Activated B cell treated with CpG ODN at 0.5 μM for 24 hours (primary cell): ENCODE measurements at regions not wholly inside any gene's neighbourhood (a gene's known extent, or its start where the extent isn't known, plus 50 kb on each side); places are given as distances from the start of the nearest gene placed in this dataset.

Source experiments
- ATAC-seq: fragments of 200-7000 bp; cut with Tn5 transposase; one replicate; pipeline ENCODE4 v1.10.0; 2021; ENCODE audit warnings: low read depth, mild to moderate bottlenecking, moderate library complexity
- CTCF ChIA-PET: fragments of 350-600 bp; sonication (Branson Sonifier 250); formaldehyde crosslinking; loops from one replicate; lab custom pipeline; 2021; ENCODE audit warnings: antibody characterized with exemption; lab: Charles Lee
- POLR2A ChIA-PET: fragments of 350-600 bp; sonication (Branson Sonifier 250); formaldehyde crosslinking; loops from one replicate; lab custom pipeline; 2021; ENCODE audit warnings: antibody characterized with exemption; lab: Charles Lee
- DNase-seq: peaks from one replicate; pipeline ENCODE4 v3.0.0; 2022
- H3K27ac Mint-ChIP-seq: one replicate; pipeline ENCODE4 v1.8.0; 2020; ENCODE audit warnings: mixed read lengths
- H3K27me3 Mint-ChIP-seq: one replicate; pipeline ENCODE4 v1.8.0; 2021; ENCODE audit warnings: mixed read lengths
- H3K36me3 Mint-ChIP-seq: one replicate; pipeline ENCODE4 v1.8.0; 2021; ENCODE audit warnings: low read depth, mixed read lengths
- H3K4me1 Mint-ChIP-seq: one replicate; pipeline ENCODE4 v1.8.0; 2021; ENCODE audit warnings: mixed read lengths
- H3K4me3 Mint-ChIP-seq: one replicate; pipeline ENCODE4 v1.8.0; 2020; ENCODE audit warnings: mild to moderate bottlenecking, mixed read lengths
- H3K9me3 Mint-ChIP-seq: one replicate; pipeline ENCODE4 v1.8.0; 2020; ENCODE audit warnings: mixed read lengths
- intact Hi-C: fragments of 100-400 bp; cut with micrococcal nuclease; formaldehyde crosslinking; loops from one replicate; pipeline ENCODE4 v1.15.1; 2024
- TF ChIP-seq, protein P1 (sequence below): fragments of 200-600 bp; IDR thresholded peaks from one replicate; pipeline ENCODE4 v1.8.0; 2022; ENCODE audit warnings: antibody characterized with exemption, mild to moderate bottlenecking

DNA sequence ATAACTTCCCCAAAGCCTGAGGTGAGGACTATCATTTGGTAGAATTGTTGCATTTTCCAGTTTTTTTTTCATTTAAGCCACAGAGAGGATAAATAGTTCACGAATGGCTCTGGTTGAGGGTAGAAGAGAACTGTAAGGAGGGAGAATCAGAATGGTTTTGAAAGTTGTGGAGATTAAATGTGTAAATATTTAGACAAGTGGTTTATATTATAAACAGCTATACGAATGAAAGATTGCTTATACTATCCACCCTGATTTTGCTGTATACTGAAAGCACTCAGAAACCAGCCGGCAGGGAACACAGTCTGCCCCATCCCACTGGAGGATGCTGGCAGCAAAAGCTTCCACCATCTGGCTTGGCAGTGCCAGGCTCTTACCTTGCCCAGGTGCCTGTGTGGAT, 341.1 kb downstream of the RAPGEF2 start:
- no peak for ATAC-seq
- H3K27me3 Mint-ChIP-seq: peaks cover 11% of the 10 kb centered on the region
- no peak for DNase-seq
- no peak overlapping the region for H3K4me3 Mint-ChIP-seq
- ChIA-PET POLR2A (no interaction called here), CTCF (no interaction called here)
- no peak overlapping the region for H3K27ac Mint-ChIP-seq
- TF ChIP-seq, protein P1, sequence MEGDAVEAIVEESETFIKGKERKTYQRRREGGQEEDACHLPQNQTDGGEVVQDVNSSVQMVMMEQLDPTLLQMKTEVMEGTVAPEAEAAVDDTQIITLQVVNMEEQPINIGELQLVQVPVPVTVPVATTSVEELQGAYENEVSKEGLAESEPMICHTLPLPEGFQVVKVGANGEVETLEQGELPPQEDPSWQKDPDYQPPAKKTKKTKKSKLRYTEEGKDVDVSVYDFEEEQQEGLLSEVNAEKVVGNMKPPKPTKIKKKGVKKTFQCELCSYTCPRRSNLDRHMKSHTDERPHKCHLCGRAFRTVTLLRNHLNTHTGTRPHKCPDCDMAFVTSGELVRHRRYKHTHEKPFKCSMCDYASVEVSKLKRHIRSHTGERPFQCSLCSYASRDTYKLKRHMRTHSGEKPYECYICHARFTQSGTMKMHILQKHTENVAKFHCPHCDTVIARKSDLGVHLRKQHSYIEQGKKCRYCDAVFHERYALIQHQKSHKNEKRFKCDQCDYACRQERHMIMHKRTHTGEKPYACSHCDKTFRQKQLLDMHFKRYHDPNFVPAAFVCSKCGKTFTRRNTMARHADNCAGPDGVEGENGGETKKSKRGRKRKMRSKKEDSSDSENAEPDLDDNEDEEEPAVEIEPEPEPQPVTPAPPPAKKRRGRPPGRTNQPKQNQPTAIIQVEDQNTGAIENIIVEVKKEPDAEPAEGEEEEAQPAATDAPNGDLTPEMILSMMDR: no peak
- intact Hi-C loops: no loop called here
- H3K36me3 Mint-ChIP-seq: no peaks in the 10 kb centered on the region
- H3K9me3 Mint-ChIP-seq: no peaks in the 10 kb centered on the region
- no peaks in the 10 kb centered on the region for H3K4me1 Mint-ChIP-seq

DNA sequence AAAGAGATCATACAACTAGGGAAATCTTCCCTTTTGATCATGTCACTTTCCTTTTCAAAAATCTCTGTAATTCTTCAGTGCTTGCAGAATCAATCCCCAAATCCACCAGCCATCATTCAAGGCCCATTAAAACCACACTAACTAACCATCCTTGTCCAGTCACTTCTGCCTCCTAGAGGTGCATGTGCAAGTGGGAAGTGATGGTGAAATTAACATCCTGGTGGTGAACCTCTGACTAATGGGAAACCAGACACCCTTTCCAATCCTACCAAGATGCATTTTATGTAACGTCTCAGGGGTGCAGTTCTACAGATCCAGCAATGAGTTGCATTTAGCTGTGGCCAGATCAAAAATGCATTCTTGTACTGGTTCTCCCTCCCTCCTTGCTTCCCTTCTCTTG, 341.8 kb downstream of the RAPGEF2 start:
- H3K27ac Mint-ChIP-seq: no peak overlapping the region
- intact Hi-C loops: no loop called here
- H3K36me3 Mint-ChIP-seq: no peaks in the 10 kb centered on the region
- no peaks in the 10 kb centered on the region for H3K4me1 Mint-ChIP-seq
- no peak overlapping the region for H3K4me3 Mint-ChIP-seq
- ATAC-seq (no peak), DNase-seq (no peak)
- peaks cover 12% of the 10 kb centered on the region for H3K27me3 Mint-ChIP-seq
- CTCF ChIA-PET: no interaction called here
- H3K9me3 Mint-ChIP-seq: no peaks in the 10 kb centered on the region
- POLR2A ChIA-PET: no interaction called here
- TF ChIP-seq, protein P1: no peak

DNA sequence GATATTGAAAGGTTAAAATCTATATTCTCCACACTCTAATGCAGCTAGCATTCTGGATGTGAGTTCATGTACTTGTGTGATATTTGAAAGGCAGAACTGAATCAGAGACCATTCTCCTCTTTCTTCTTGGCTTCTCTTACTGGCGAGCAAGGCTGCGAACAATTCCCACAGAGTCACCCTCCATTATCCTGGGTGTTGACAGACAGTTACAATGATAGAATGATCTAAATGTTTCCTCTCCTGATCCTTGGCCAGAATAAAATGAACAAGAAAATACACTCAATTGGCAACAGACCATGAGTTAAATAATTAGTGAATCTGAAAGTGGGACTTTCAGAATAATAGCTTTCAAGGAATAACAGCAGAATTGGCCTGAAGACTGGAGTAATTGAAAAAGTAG, 342.8 kb downstream of the RAPGEF2 start:
- no peaks in the 10 kb centered on the region for H3K9me3 Mint-ChIP-seq

DNA sequence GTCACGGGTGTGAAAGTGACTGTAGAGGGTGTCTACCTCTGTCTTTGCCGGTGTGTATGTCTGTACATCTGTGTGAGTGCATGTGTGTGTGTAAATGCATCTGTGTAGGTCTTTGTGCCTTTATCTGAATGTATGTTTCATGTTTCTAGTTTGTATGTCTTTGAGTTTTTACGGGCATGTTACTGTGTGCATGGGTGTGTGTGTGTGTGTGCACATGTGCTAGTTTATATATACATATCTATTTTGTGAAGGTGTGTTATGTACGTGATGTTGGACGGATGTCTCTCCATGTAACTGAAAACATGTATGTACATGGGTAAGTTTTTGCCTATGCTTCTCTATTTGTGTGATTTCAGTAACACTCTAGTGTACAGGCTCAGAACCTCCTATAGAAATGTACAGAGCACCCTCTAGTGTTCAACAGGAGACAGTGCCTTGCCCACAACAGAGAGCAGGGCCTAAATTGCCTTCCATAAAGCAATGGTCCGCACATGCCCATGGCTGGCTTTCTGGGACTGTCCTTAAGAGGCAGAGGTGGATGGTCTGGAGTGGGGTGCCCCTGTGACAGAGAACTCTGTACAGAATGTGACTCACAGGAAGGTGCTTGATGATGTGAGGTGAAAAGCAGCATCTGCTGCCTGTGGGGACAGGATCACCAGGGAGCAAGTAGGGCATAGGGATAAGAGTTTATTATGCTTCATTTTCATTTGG, 343.5 kb downstream of the RAPGEF2 start:
- Mint-ChIP-seq H3K36me3 (no peaks in the 10 kb centered on the region), H3K27ac (no peak overlapping the region), H3K9me3 (no peaks in the 10 kb centered on the region), H3K27me3 (peaks cover 12% of the 10 kb centered on the region), H3K4me3 (no peak overlapping the region), H3K4me1 (no peaks in the 10 kb centered on the region)
- TF ChIP-seq, protein P1: peak; percentile 17
- POLR2A ChIA-PET: no interaction called here
- DNase-seq: no peak
- CTCF ChIA-PET: no interaction called here
- peak; percentile 52 for ATAC-seq
- intact Hi-C loops: loop anchor here (1.0 to 2.0 kb wide), 2 partner anchors 1193 to 1456 kb away; no protein-coding TSS in a partner anchor

More for the DNA sequence above, 342.8 kb downstream of the RAPGEF2 start:
- Mint-ChIP-seq H3K27me3 (peaks cover 12% of the 10 kb centered on the region), H3K27ac (no peak overlapping the region), H3K4me1 (no peaks in the 10 kb centered on the region), H3K4me3 (no peak overlapping the region), H3K36me3 (no peaks in the 10 kb centered on the region)
- no peak for ATAC-seq
- intact Hi-C loops: loop anchor here (1.0 to 2.0 kb wide), 2 partner anchors 1192 to 1455 kb away; no protein-coding TSS in a partner anchor
- POLR2A ChIA-PET: no interaction called here
- DNase-seq: no peak
- TF ChIP-seq, protein P1: no peak
- CTCF ChIA-PET: no interaction called here

DNA sequence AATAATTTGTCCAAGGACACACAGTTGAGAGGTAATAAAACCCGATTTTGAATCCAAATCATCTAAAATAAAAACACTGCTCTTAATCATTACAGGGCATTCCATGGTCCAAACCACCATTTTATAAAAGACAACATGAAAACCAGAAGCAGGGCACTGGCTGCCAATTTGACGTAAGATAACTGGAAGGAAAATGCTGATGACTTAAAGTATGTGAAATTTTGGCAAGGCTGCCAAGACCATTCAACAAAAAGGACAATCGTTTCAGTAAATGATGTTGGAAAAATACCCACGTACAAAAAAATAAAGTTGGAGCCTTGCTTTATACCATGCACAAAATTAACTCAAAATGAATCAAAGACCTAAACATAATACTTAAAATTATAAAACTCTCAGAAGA, 344.4 kb downstream of the RAPGEF2 start:
- Mint-ChIP-seq H3K4me3 (no peak overlapping the region), H3K27me3 (peaks cover 12% of the 10 kb centered on the region), H3K27ac (no peak overlapping the region), H3K36me3 (no peaks in the 10 kb centered on the region), H3K4me1 (no peaks in the 10 kb centered on the region), H3K9me3 (no peaks in the 10 kb centered on the region)
- DNase-seq (no peak), ATAC-seq (no peak)
- TF ChIP-seq, protein P1: no peak
- ChIA-PET POLR2A (no interaction called here), CTCF (no interaction called here)
- intact Hi-C loops: loop anchor here (2.0 kb wide), 1 partner anchor 1456 kb away; no protein-coding TSS in a partner anchor
